A549 (cell line): ENCODE measurements at regions not wholly inside any gene's neighbourhood (a gene's known extent, or its start where the extent isn't known, plus 50 kb on each side); places are given as distances from the start of the nearest gene placed in this dataset.

ENCODE experiments used
- EP300 ChIP-seq, 2 experiments: fragments of >200 bp; sonication (Bioruptor Twin); formaldehyde crosslinking; IDR thresholded peaks; 2 replicates in 1 of 2; 3 replicates in 1 of 2; pipeline ENCODE4 v1.6.1; 2016 to 2017
- KDM5A ChIP-seq: fragments of 200-600 bp; sonication (generic); IDR thresholded peaks from 2 replicates; pipeline ENCODE4 v1.6.1; 2016; ENCODE audit warnings: antibody characterized with exemption, mild to moderate bottlenecking
- NR3C1 ChIP-seq: fragments of >200 bp; sonication (Bioruptor Twin); formaldehyde crosslinking; IDR thresholded peaks from 3 replicates; pipeline ENCODE4 v1.6.1; 2017
- REST ChIP-seq: fragments of 200-600 bp; sonication (generic); IDR thresholded peaks from 2 replicates; pipeline ENCODE4 v1.6.1; 2016; ENCODE audit warnings: antibody characterized with exemption, mild to moderate bottlenecking, moderate library complexity
- SREBF2 ChIP-seq: fragments of 450-650 bp; IDR thresholded peaks from 2 replicates; pipeline ENCODE4 v1.6.1; 2014; ENCODE audit warnings: mild to moderate bottlenecking, moderate library complexity
- TF ChIP-seq, protein P1 (sequence below): fragments of >200 bp; sonication (Bioruptor Twin); formaldehyde crosslinking; IDR thresholded peaks from 3 replicates; pipeline ENCODE4 v1.5.1; 2016

GRCh38 chr4:138910195-138910913 is 105.2 kb upstream of the NOCT start:
- no peak for TF ChIP-seq SREBF2
- TF ChIP-seq, protein P1, sequence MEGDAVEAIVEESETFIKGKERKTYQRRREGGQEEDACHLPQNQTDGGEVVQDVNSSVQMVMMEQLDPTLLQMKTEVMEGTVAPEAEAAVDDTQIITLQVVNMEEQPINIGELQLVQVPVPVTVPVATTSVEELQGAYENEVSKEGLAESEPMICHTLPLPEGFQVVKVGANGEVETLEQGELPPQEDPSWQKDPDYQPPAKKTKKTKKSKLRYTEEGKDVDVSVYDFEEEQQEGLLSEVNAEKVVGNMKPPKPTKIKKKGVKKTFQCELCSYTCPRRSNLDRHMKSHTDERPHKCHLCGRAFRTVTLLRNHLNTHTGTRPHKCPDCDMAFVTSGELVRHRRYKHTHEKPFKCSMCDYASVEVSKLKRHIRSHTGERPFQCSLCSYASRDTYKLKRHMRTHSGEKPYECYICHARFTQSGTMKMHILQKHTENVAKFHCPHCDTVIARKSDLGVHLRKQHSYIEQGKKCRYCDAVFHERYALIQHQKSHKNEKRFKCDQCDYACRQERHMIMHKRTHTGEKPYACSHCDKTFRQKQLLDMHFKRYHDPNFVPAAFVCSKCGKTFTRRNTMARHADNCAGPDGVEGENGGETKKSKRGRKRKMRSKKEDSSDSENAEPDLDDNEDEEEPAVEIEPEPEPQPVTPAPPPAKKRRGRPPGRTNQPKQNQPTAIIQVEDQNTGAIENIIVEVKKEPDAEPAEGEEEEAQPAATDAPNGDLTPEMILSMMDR = no peak
- TF ChIP-seq KDM5A = no peak
- no peak for TF ChIP-seq REST
- no peak for TF ChIP-seq EP300 (IDR thresholded peaks at IDR 0.05)
- no peak for TF ChIP-seq NR3C1
